ENCODE measurements at regions not wholly inside any gene's neighbourhood (a gene's known extent, or its start where the extent isn't known, plus 50 kb on each side); places are given as distances from the start of the nearest gene placed in this dataset.

- DNase-seq (ENCODE audit: low read depth in 2 of 2): no peak
Observed at GRCh38 chr10:47053081-47053798, 142.0 kb downstream of the PTPN20 start.

GRCh38 chr10:47054974-47055373 is 143.7 kb downstream of the PTPN20 start:
- no peak for DNase-seq (ENCODE audit: low read depth in 2 of 2)

- DNase-seq (ENCODE audit: low read depth in 2 of 2): no peak
Observed at GRCh38 chr10:47055386-47056246, 144.4 kb downstream of the PTPN20 start.

DNA sequence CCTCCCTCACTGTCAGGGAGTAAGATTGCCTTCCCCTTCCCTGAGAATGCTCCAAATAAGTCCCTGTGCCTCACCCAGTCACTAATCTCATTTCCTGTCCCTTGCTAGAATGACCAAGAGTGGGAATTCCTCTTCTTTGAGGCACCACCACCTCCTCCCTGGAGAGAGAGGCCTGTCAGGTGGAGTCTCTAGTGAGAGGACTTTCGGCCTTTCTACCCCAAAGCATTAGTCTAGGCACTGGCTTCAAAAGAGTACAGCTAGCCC is 145.0 kb downstream of the PTPN20 start:
- no peak for DNase-seq (ENCODE audit: low read depth in 2 of 2)

GRCh38 chr10:47057471-47057870 is 146.2 kb downstream of the PTPN20 start:
- DNase-seq (ENCODE audit: low read depth in 2 of 2): no peak

GRCh38 chr10:47058032-47058702 is 146.9 kb downstream of the PTPN20 start:
- no peak for DNase-seq (ENCODE audit: low read depth in 2 of 2)

GRCh38 chr10:47058961-47059391 is 147.7 kb downstream of the PTPN20 start:
- no peak for DNase-seq (ENCODE audit: low read depth in 2 of 2)

DNA sequence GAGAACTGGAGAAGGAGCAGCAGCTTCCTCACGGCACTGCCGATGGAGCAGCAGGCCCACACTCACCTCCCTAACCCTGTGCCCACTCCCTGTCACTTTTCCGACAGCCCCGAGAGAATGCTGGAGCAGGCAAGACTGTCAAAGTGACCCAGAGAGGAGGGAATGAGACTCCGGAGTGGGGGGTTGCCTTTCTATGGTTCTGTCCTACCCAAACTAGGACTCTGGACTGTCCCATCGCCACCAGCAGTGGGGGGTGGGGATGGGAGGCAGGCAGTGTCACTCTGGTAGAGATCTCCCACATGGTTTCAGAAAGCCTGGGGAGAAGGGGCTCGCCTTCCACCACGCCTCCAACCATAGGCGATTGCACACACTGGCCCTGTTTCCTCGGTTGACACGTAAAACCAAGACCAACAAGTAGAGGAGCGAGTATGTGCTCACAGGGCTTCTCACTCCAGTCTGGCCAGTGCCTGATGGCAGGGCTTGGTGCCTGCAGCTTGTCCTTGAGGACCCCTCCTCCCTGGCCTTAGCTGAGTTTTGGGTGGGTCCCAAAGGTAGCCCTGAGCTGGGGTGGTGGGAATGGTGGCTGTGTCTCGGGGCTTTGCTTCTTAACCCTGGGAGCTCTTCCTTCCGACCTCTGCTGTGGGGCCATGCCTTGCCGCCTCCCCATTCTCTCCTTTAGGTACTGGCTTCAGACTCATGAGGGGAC is 148.5 kb downstream of the PTPN20 start:
- no peak for DNase-seq (ENCODE audit: low read depth in 2 of 2)

GRCh38 chr10:47060356-47060755 is 149.1 kb downstream of the PTPN20 start:
- DNase-seq (ENCODE audit: low read depth in 2 of 2): no peak

DNA sequence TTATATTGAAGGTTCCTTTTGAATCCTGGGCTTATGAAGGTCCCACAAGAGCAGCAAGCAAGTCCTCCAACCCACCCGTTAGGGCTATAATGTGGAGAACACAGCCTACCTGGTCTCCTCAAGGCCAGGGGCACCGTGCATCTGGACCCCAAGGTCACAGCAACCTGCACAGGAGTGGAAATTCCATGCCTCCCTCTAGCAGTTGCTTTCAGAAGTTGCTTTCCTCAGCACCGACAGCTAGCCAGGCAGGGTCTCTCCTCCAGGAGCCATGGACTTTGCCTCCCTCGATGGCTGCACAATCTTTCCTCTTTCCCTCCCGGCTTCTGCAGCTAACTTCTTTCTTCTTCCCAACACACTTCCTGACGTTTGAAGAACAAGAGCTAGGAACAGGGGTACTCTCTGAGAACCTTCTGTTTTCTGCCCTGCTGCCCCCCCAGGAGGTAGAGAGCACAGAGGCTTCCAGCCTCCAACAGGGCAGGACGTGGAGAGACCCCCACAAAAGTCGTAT is 149.8 kb downstream of the PTPN20 start:
- no peak for DNase-seq (ENCODE audit: low read depth in 2 of 2)

GRCh38 chr10:47061776-47062175 is 150.5 kb downstream of the PTPN20 start:
- no peak for DNase-seq (ENCODE audit: low read depth in 2 of 2)

DNA sequence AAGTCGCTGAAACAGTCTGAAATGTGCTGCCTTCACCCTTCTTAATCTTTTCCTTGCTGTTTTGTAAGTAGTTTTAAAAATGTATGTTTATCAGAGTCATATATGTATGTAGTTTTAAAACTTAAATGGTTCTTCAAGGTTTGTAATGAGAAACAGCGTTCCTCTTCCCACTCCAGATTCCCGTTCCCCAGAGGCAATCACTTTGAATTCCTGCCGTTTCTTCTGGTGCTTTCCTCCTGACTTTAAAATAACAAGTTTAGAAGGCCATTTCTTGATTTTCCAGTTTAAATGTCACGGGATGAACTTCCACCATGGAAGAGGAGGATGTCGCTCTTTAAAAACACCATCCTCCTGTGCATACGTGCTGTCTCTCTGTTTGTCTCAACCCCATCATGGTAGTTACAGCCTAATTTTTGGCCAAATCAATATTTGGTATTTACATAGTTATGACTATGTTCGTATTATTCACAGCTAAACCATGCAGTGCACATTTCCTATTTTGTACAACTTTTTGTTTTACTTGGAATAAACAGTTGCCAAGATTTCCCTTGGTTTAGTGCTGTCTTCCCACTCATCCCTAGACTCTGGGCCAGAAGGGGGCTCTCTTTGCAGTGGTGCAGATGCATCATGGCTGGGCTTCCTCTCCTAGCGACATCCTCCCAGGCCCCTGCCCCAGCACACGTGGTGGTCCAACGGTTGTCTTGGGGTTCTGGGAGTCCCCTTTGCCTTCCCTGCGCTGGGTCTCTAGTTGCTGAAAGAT is 151.4 kb downstream of the PTPN20 start:
- DNase-seq (ENCODE audit: low read depth in 2 of 2): no peak

GRCh38 chr10:47063858-47064257 is 152.6 kb downstream of the PTPN20 start:
- DNase-seq (ENCODE audit: low read depth in 2 of 2): no peak

GRCh38 chr10:47065903-47066302 is 154.7 kb downstream of the PTPN20 start:
- DNase-seq (ENCODE audit: low read depth in 2 of 2): no peak

GRCh38 chr10:47067949-47068940 is 157.0 kb downstream of the PTPN20 start:
- DNase-seq (ENCODE audit: low read depth in 2 of 2): no peak

DNA sequence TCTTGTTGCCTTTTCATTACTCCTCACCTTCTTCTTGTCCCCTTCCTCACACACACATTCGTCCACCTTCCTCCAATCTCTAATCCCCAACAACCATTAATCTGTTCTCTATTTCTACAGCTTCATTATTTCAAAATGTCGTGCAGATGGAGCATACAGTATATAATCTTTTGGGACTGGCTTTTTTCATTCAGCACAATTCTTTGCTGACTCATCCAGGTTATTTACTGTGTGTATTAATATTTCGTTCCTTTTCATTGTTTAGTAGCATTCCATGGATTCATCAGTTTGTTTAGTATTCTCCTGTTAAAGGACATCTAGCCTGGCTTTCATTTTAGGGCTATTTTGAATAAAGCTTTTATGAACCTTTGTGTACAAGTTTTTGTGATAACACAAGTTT is 159.3 kb downstream of the PTPN20 start:
- no peak for DNase-seq (ENCODE audit: low read depth in 2 of 2)

DNA sequence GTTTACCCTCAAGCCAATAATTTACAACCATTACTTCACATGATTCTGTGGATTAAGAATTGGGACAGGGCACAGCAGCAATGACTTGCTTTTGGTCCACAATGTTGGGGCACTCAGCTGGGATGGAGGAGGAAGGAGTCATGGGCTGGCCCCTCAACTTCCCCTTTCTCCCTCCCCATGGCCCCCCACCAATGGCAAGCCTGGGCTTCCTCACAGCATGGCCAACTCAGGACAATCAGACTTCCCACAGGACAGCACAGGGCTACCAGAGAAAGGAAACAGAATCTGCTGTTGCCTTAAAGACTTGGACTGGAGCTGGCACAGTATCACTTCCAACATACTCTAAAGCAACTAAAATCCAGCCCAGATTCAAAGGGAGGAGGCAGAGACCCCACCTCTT is 160.7 kb downstream of the PTPN20 start:
- DNase-seq (ENCODE audit: low read depth in 2 of 2): no peak

- no peak for DNase-seq (ENCODE audit: low read depth in 2 of 2)
Observed at GRCh38 chr10:47073967-47074366, 162.7 kb downstream of the PTPN20 start.

GRCh38 chr10:47076949-47077361 is 165.7 kb downstream of the PTPN20 start:
- DNase-seq (ENCODE audit: low read depth in 2 of 2): no peak

- DNase-seq (ENCODE audit: low read depth in 2 of 2): no peak
Observed at GRCh38 chr10:47077386-47077785, 166.2 kb downstream of the PTPN20 start.
